ENCODE measurements at regions not wholly inside any gene's neighbourhood (a gene's known extent, or its start where the extent isn't known, plus 50 kb on each side); places are given as distances from the start of the nearest gene placed in this dataset.

DNA sequence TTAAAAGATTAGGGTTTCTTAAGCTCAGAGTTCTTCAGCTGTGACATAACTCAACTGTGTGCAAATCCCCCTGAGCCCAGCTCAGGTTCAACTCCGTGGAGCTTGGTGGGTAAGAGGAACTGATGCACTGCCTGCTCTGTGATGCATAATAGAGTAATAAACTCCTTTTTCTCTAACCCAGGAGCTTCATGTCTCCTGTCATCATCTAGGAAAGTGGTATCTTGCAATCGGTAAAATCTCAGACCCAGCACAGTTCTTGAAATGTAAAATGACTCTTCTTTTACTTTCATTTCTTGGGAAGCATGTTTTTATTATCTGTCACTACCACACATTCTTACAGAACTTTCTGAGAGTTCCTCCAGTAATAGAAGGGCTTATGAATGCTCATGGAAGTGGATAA, 123.8 kb upstream of the PCDH9 start:
- no peak for DNase-seq
- no peaks in the 10 kb centered on the region; the same call in 1 of the 2 replicates for H3K27me3 Mint-ChIP-seq (ENCODE audit: insufficient read depth)
- H3K4me3 Mint-ChIP-seq: peak overlapping the region; percentile 20; the same call in 1 of the 2 replicates
- TF ChIP-seq, protein P1, sequence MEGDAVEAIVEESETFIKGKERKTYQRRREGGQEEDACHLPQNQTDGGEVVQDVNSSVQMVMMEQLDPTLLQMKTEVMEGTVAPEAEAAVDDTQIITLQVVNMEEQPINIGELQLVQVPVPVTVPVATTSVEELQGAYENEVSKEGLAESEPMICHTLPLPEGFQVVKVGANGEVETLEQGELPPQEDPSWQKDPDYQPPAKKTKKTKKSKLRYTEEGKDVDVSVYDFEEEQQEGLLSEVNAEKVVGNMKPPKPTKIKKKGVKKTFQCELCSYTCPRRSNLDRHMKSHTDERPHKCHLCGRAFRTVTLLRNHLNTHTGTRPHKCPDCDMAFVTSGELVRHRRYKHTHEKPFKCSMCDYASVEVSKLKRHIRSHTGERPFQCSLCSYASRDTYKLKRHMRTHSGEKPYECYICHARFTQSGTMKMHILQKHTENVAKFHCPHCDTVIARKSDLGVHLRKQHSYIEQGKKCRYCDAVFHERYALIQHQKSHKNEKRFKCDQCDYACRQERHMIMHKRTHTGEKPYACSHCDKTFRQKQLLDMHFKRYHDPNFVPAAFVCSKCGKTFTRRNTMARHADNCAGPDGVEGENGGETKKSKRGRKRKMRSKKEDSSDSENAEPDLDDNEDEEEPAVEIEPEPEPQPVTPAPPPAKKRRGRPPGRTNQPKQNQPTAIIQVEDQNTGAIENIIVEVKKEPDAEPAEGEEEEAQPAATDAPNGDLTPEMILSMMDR (IDR thresholded peaks at IDR 0.05): no peak
- no peaks in the 10 kb centered on the region for H3K4me1 Mint-ChIP-seq (ENCODE audit: low read depth)
- H3K27ac Mint-ChIP-seq: no peak overlapping the region
- no peaks in the 10 kb centered on the region for H3K36me3 Mint-ChIP-seq (ENCODE audit: low read depth)
- H3K9me3 Mint-ChIP-seq: peaks cover 16% of the 10 kb centered on the region

- Mint-ChIP-seq H3K27me3 (ENCODE audit: insufficient read depth) (no peaks in the 10 kb centered on the region; the same call in 1 of the 2 replicates), H3K4me3 (no peak overlapping the region), H3K27ac (no peak overlapping the region), H3K36me3 (ENCODE audit: low read depth) (no peaks in the 10 kb centered on the region), H3K4me1 (ENCODE audit: low read depth) (no peaks in the 10 kb centered on the region), H3K9me3 (peaks cover 16% of the 10 kb centered on the region)
- no peak for DNase-seq
- TF ChIP-seq, protein P1 (IDR thresholded peaks at IDR 0.05): no peak
Observed at GRCh38 chr13:67353031-67353430, 122.9 kb upstream of the PCDH9 start.

DNA sequence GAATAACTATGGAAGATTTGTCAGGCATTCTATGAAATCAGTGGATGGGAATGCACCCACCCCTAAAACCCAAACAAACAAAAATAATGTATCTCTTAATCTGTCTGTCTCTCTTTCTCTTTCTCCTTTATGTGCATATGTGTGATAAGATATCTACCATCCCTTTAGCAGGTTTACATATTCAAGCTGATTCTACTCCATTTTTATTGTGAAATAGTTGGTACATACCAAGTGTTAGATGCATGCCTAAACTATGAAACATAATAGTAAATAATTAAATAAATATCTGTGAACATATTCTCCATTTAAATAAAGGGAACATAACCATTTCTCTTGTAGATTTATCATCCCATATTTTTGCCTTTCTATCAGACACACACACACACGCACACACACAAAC, 121.8 kb upstream of the PCDH9 start:
- H3K9me3 Mint-ChIP-seq: peaks cover 22% of the 10 kb centered on the region
- no peak overlapping the region for H3K4me3 Mint-ChIP-seq
- H3K27ac Mint-ChIP-seq: no peak overlapping the region
- no peaks in the 10 kb centered on the region for H3K4me1 Mint-ChIP-seq (ENCODE audit: low read depth)
- no peaks in the 10 kb centered on the region; the same call in 1 of the 2 replicates for H3K27me3 Mint-ChIP-seq (ENCODE audit: insufficient read depth)
- TF ChIP-seq, protein P1 (IDR thresholded peaks at IDR 0.05): no peak
- DNase-seq: no peak
- no peaks in the 10 kb centered on the region for H3K36me3 Mint-ChIP-seq (ENCODE audit: low read depth)

DNA sequence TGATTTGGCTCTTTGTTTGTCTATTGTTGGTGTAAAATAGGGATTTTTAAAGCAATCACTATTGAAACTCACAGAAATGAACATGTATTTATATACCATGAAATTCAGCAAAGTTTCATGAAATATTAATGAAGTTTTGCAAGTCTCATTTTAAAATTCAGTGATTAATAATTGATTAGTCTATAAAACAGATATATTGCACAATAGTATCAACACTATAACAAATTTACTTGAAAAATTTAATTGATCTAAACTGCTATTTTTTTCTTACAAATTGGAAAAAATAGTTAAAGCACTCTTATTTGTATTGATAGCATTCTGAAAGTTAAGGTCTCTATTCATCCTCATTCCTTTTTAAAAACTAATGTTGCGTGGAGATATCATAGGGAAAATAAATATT, 121.0 kb upstream of the PCDH9 start:
- DNase-seq: no peak
- Mint-ChIP-seq H3K27me3 (ENCODE audit: insufficient read depth) (no peaks in the 10 kb centered on the region; the same call in 1 of the 2 replicates), H3K36me3 (ENCODE audit: low read depth) (no peaks in the 10 kb centered on the region), H3K4me3 (no peak overlapping the region), H3K9me3 (peaks cover 29% of the 10 kb centered on the region), H3K4me1 (ENCODE audit: low read depth) (no peaks in the 10 kb centered on the region), H3K27ac (no peak overlapping the region)
- TF ChIP-seq, protein P1 (IDR thresholded peaks at IDR 0.05): no peak

- Mint-ChIP-seq H3K27me3 (ENCODE audit: insufficient read depth) (no peaks in the 10 kb centered on the region), H3K36me3 (ENCODE audit: low read depth) (no peaks in the 10 kb centered on the region), H3K4me1 (ENCODE audit: low read depth) (no peaks in the 10 kb centered on the region), H3K4me3 (no peak overlapping the region), H3K9me3 (peaks cover 26% of the 10 kb centered on the region), H3K27ac (no peak overlapping the region)
- TF ChIP-seq, protein P1 (IDR thresholded peaks at IDR 0.05): no peak
- DNase-seq: no peak
Observed at GRCh38 chr13:67343777-67344176, 113.6 kb upstream of the PCDH9 start.

GRCh38 chr13:67341406-67341805, 111.3 kb upstream of the PCDH9 start:
- no peaks in the 10 kb centered on the region for H3K36me3 Mint-ChIP-seq (ENCODE audit: low read depth)
- H3K27me3 Mint-ChIP-seq (ENCODE audit: insufficient read depth): no peaks in the 10 kb centered on the region
- H3K4me3 Mint-ChIP-seq: no peak overlapping the region
- peaks cover 16% of the 10 kb centered on the region for H3K9me3 Mint-ChIP-seq
- H3K27ac Mint-ChIP-seq: no peak overlapping the region
- TF ChIP-seq, protein P1 (IDR thresholded peaks at IDR 0.05): no peak
- DNase-seq: no peak
- H3K4me1 Mint-ChIP-seq (ENCODE audit: low read depth): no peaks in the 10 kb centered on the region
